Tibial nerve (tissue), 3 donors: ENCODE measurements at regions not wholly inside any gene's neighbourhood (a gene's known extent, or its start where the extent isn't known, plus 50 kb on each side); places are given as distances from the start of the nearest gene placed in this dataset.

Experiments used
- POLR2A ChIP-seq, 2 donors: fragments of 450-650 bp; IDR thresholded peaks; one replicate each; pipeline ENCODE4 v1.6.1; 2017; ENCODE audit warnings: antibody characterized with exemption in 2 of 2, mild to moderate bottlenecking in 2 of 2, moderate library complexity in 2 of 2
- TF ChIP-seq, protein P1 (sequence below), 5 experiments: fragments of 200-600 bp in 3 of 5; fragments of 450-650 bp in 2 of 5; sonication (generic) in 3 of 5; IDR thresholded peaks; one replicate each; pipeline ENCODE4 v1.5.1; 2016 to 2019; ENCODE audit warnings: antibody characterized with exemption in 5 of 5, mild to moderate bottlenecking in 3 of 5, moderate library complexity in 2 of 5

- TF ChIP-seq, protein P1, sequence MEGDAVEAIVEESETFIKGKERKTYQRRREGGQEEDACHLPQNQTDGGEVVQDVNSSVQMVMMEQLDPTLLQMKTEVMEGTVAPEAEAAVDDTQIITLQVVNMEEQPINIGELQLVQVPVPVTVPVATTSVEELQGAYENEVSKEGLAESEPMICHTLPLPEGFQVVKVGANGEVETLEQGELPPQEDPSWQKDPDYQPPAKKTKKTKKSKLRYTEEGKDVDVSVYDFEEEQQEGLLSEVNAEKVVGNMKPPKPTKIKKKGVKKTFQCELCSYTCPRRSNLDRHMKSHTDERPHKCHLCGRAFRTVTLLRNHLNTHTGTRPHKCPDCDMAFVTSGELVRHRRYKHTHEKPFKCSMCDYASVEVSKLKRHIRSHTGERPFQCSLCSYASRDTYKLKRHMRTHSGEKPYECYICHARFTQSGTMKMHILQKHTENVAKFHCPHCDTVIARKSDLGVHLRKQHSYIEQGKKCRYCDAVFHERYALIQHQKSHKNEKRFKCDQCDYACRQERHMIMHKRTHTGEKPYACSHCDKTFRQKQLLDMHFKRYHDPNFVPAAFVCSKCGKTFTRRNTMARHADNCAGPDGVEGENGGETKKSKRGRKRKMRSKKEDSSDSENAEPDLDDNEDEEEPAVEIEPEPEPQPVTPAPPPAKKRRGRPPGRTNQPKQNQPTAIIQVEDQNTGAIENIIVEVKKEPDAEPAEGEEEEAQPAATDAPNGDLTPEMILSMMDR (IDR thresholded peaks at IDR 0.05): no peak
- no peak for TF ChIP-seq POLR2A (IDR thresholded peaks at IDR 0.05)
Measured at GRCh38 chr20:50278377-50278683, 87.7 kb downstream of the CEBPB start.
